ENCODE measurements at regions not wholly inside any gene's neighbourhood (a gene's known extent, or its start where the extent isn't known, plus 50 kb on each side); places are given as distances from the start of the nearest gene placed in this dataset.
"Not testable (repeated sequence)": the region's sequence is repeated elsewhere in the genome, so short reads cannot be mapped to it uniquely, and the experiment has no call there.

DNA sequence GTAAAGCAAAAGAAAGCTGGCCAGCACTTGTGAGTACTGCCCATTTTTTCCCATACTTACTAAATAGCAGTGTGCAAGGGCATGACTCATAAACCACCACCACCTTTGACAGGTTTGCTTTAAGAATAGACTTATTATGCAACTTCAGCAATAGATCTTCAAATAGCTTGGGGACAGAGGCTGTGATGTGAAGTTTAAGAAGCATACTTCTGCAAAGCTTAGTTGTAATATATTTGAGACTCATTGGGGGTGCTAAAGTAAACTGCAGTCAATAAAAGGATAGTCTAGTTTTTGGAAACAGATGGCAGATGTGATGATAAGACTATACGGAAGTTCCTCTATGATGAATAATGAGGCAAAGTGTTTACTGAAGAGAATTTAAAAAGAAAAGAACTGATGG is 210.0 kb downstream of the PLA2G4A start:
- no peak for DNase-seq (ENCODE audit: low spot score)

DNA sequence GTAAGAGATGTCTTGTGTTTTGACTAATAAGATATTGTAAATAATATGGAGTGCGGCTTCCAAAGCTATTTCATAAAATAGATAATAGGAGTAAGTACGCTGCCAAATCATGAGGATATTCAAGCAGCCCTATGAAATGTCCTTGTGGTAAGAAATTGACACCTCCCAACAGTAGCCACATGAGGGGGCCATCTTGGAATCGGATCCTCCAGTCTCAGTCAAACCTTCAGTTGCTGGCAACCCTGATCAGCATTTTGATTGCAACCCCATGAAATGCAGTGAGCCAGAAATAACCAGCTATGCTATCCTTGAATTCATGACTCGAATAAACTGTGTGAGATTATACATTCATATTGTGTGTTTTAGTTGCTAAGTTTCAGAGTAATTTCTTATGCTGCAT is 212.4 kb downstream of the PLA2G4A start:
- no peak for DNase-seq (ENCODE audit: low spot score)

DNA sequence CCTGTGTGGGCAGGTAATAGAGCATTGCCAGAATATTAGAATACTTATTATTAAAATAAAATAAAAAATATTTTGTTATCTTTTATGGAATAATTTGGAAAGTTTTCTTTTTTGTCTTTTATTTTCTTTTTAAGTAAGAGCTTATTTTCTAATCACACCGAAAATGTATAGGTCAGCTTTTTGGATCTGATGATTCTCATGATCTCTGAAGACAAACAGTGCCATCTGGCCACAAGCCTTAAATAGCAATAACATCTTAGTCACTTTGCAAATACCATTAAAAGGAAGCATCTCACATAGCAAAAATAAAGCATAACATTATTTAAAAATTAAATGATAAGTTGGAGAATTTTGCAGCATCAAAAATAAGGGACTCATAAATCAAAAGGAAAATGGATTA is 213.8 kb downstream of the PLA2G4A start:
- no peak for DNase-seq (ENCODE audit: low spot score)

DNA sequence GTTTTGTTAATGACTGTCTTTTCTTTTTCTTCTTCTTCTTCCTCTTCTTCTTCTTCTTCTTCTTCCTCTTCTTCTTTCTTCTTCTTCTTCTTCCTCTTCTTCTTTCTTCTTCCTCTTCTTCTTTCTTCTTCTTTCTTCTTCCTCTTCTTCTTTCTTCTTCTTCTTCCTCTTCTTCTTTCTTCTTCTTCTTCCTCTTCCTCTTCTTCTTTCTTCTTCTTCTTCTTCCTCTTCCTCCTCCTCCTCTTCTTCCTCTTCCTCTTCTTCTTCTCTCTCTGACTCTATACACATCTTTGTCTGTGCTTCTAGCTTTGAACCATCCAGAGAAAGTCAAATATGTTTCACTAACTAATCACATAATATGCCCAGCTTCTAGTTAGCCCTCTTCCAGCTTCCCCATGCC is 214.7 kb downstream of the PLA2G4A start:
- not testable (repeated sequence) for DNase-seq (ENCODE audit: low spot score)

DNA sequence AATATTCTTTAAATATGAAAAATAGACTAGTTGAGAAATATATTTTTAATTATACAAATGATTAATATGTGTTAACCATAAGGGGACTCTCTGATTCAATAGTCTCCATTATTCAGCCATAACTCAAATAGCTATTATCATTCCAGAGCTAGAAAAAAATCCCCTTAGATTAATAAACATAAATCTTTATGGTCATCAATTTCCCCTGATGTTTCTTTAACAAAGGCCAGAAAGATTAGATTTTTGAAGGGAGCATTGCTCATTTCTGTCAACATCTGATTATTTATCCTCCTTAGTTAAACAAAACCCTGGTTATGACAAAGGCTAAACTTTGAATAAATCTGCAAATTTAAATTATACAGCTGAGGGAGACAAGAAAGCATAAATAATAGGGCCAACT is 215.7 kb downstream of the PLA2G4A start:
- no peak for DNase-seq (ENCODE audit: low spot score)

DNA sequence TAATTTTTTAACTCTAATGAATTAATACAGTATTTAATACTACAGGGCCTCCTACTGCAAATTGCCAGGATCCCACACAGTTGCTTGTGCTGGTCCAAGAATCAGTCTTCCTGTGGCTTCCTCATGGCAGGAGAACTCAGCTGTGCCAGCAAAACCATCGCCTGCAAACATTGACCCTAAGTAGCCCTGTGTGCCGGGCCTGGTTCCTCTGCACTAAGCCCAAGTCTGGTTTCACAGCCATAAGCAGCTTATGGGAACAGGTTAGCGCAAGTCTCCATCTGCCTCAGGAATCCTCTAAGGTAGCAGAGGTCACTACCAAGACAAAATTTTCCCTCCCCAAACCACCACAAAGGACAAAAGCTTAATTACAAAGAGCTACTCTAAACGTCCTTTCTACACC is 216.6 kb downstream of the PLA2G4A start:
- DNase-seq (ENCODE audit: low spot score) = no peak

DNA sequence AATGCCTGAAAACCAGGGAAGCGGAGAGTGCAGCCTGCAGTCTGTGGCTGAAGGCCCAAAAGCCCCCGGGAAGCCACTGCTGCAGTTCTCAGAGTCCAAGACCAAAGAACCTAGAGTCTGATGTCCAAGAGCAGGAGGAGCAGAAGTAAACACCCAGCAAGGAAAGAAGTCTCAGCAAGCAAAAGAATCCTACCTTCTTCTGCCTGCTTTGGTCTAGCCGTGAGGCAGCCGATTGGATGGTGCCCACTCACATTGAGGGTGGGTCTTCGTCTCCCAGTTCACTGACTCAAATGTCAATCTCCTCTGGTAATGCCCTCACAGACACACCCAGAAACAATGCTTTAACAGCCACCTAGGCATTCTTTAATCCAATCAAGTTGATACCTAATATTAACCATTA is 217.5 kb downstream of the PLA2G4A start:
- DNase-seq (ENCODE audit: low spot score) = no peak

DNA sequence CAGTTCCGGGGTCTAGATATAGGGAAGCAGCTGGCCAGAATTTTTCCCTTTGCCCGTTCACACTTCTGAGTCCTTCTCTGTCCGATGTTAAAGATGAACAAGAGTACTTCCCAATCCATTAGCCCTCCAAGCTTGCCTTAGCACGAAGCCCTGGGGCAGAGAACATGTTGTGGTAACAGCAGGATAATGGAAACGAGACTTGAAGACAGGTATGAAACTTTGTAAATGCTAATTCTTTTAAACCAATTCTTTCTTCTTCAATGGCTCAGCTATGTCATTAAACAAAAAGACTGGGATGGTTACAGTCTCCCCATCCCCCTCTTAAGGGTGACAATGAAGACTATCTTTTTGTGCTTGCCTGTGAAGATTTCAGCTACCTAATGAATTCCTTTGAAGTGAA is 218.5 kb downstream of the PLA2G4A start:
- DNase-seq (ENCODE audit: low spot score) = no peak

DNA sequence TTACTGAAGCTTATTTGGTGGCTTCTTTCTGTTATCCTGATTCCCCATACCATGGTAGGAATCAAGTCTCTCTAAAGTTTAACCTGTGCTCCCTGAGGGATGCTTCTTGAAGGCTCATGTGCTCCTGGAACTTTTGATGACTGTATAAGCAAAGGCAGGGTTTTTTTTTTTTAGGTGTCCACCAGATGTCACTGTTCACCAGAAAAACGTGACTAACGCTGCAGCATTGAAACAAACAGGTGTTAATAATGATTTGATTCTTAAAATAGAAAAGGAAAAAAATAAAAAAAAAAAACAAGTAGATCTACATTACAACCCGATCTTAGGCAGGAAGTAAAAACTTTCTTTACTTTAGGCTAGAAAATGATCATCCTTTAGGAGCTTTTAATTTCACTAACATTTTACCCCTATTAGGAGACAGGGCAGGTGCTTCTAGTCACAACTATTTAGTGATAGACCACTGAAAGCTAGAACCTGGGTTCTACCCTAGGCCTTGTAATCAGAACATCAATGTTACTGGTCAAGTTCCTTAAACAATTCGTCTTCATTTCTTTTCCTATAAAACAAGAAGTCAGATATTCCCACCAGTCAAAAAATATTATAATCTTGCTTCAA is 223.0 kb downstream of the PLA2G4A start:
- no peak for DNase-seq (ENCODE audit: low spot score)

DNA sequence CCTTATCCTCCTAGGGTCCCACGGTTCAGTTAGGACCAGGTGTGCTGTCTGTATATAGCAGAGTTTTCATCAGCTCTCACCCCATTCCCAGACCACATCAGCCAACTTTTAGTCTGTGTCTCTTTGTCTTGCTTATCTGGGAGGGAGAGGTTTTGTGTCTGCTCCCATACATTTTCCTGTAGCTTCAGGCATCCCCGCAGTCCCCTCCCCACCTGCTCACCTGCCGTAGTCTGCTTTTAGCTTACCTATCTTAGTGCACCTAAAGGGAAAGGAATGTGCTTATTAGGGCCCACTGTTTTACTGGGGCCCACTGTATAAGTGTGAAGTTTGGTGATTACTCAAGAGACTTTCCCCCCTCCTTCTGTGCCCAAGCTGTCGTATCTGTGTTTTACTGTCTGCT is 225.1 kb downstream of the PLA2G4A start:
- no peak for DNase-seq (ENCODE audit: low spot score)

DNA sequence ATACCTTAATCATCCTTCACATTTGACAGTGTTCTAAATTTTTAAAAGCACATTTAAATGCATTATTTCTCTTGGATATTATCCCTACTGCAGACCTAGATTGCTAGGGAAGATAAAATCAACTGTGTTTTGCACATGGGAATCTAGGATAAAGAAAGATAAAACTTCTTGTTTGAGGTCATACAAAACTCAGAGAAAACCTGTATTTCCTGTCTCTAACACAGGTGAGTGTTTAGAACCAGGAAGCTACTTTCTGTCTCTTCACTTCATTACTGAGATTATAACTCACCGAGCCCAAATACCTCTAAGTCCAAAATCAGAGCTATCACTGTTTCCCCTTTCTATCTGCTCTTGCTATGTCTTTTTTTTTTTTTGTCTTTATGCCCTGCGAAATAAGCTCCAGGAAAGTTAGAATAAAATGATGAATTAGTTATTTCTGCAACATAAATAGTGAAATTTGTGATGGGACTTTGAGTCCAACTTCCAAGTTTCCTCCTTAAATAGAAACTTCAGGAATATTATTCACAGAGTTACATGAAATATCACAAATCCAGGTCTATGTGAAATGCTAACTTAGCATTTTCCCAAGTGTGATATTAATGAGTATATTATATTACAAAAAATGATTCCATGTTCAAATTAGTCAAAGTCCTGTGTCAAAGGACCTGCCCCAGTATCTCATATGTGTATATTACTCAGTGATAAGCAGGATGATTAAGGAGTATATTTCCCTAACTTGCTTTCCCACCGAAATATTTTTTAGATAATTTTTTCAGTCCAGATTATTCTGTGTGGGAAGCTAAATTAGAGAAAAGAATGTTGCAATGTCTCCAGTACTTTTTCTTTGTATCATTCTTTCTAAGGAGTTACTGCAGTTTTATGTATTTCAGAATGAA is 226.4 kb downstream of the PLA2G4A start:
- no peak for DNase-seq (ENCODE audit: low spot score)

DNA sequence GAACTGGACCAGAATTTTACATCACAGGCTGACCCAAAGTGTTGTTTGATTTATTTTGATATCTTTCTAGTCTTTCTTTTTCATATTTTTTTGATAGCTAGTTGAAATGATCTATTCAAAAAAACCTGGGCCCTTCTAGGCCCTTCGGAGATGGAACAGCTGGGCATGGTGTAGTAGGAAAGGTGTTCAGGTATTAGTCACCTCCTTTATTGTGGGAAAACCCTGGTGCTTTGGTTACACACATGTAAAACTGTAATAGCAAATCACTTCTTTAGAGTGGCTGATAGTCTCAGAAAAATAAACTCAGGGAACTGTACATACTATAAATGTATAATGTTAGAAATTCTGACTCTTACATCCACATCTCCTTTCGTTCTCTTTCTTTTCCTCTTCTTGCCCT is 234.5 kb downstream of the PLA2G4A start:
- DNase-seq (ENCODE audit: low spot score) = no peak

DNA sequence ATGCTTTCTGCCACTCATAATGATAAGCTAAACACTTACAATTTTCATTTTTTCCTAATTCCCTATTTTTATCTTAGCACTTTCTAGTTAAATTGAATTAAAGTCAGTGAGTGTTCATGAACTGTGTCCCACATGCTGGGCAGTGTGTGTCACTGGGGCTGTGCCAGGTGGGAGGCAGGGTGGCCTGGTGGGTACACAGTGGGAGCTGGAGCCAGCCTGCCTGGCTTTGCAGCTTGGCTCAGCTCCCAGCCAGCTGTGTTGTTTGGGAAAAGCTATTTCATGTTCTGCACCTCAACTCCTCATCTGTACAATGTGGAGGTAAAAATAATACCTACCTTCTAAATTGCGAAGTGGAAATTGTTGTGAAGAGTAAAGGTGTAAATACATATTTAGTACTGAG is 238.4 kb downstream of the PLA2G4A start:
- DNase-seq (ENCODE audit: low spot score) = no peak

DNA sequence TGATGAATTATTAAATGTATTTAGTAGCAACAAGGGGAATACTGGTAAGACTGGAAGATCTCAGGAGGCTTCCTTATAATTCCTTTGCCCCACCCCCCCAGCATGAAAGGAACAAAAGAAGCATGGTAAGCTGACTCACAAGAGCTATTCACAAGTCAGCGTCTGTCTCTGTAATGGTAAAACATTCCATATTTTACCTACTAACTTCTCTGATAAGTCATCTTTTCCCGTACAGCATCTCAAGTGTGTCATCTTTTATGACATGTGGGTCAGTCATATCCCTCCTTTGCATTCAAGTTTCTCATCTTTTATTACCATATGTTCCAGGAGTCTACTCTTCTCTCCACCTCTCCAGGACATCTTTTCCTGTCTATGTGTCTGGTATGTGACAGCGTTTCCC is 241.3 kb downstream of the PLA2G4A start:
- DNase-seq (ENCODE audit: low spot score) = no peak

DNA sequence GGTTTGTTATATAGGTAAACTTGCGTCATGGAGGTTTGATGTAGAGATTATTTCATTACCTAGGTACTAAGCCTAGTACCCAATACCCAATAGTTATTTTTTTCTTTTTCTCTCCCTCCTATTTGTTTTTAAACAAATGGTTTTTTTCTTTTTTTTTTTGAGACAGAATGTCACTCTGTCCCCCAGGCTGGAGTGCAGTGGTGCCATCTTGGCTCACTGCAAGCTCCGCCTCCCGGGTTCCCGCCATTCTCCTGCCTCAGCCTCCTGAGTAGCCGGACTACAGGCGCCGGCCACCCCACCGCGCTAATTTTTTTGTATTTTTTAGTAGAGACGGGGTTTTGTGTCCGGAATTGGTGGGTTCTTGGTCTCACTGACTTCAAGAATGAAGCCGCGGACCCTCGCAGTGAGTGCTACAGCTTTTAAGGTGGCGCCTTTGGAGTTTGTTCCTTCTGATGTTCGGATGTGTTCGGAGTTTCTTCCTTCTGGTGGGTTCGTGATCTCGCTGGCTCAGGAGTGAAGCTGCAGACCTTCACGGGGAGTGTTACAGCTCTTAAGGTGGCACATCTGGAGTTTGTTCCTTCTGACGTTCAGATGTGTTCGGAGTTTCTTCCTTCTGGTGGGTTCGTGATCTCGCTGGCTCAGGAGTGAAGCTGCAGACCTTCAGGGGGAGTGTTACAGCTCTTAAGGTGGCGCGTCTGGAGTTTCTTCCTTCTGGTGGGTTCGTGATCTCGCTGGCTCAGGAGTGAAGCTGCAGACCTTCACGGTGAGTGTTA is 243.7 kb downstream of the PLA2G4A start:
- not testable (repeated sequence) for DNase-seq (ENCODE audit: low spot score)

DNA sequence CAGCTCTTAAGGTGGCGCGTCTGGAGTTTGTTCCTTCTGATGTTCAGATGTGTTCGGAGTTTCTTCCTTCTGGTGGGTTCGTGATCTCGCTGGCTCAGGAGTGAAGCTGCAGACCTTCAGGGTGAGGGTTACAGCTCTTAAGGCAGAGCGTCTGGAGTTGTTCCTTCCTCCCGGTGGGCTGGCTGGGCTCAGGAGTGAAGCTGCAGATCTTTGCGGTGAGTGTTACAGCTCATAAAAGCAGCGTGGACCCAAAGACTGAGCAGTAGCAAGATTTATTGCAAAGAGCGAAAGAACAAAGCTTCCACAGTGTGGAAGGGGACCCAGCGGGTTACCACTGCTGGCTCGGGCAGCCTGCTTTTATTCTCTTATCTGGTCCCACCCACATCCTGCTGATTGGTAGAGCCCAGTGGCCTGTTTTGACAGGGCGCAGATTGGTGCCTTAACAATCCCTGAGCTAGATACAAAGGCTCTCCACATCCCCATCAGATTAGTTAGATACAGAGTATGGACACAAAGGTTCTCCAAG is 244.3 kb downstream of the PLA2G4A start:
- DNase-seq (ENCODE audit: low spot score) = not testable (repeated sequence)

DNA sequence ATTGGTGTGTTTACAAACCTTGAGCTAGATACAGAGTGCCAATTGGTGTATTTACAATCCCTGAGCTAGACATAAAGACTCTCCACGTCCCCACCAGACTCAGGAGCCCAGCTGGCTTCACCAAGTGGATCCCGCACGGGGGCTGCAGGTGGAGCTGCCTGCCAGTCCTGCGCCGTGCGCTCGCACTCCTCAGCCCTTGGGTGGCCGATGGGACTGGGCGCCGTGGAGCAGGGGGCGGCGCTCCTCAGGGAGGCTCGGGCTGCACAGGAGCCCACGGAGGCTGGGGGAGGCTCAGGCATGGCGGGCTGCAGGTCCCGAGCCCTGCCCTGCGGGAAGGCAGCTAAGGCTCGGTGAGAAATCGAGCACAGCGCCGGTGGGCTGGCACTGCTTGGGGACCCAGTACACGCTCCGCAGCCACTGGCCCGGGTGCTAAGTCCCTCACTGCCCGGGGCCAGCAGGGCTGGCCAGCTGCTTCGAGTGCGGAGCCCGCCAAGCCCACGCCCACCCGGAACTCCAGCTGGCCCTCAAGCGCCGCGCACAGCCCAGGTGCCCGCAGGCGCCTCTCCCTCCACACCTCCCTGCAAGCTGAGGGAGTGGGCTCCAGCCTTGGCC is 245.0 kb downstream of the PLA2G4A start:
- not testable (repeated sequence) for DNase-seq (ENCODE audit: low spot score)

DNA sequence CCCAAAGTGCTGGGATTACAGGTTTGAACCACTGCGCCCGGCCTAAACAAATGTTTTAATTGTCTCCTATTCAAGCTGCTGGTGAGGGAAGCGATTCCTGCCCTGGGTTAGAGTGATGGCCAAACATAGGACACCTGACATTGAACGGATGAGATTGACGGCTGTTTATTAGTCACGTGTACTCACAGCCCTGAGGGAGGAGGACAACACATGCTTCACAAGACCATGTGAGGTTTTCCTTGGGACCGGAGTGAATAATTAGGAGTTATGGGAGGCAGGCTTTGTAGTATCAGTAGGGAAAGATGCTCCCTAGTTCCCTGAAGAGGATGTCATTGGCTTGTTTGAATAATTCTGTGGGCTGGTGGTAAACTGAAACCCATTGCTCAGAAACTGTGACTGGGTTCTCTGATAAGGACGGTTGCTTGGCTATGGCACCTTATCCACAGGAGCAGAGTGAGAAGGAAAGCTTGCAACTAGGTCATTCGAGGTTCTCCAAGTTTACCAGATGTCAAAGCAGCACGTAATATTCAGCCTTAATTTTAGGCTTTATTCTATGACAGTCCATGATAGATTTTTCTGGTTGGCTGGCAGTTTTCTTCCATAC is 245.8 kb downstream of the PLA2G4A start:
- DNase-seq (ENCODE audit: low spot score) = no peak

DNA sequence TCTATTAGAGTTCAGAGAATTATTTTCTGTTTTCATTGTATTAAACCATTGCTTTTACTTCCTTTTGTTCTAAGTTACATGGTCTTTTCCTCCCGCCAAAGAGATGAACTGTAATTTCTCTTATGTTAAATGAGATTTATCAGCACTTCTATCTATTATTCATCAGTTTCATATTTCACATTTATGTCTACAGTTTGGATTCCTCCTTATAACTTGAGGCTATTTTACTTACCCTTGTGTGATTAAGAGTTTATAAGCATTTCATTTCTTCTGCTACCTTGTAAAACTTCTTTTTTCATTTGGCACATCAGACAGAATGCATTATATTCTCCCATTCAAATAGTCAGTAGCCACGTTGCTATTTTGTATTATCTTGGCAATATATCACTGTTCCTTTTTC is 248.2 kb downstream of the PLA2G4A start:
- DNase-seq (ENCODE audit: low spot score) = no peak

DNA sequence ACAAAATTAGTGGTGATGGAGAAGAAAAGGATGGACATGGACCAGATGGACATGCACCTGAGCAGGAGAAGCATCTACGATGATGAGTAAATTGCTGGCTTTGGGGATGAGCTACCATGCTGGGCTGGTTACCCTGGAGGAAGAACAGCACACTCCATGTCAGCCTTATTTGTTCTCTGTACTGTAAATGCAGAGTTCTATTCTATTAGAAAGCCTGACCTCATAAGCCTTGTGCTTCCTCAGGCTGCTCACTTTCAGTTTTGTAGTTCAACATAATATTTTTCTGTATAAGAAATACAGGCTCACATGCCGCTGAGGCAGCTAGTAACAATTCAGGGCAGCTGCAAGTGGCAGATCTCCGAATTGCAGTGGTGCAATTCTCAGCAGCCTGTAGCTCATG is 249.6 kb downstream of the PLA2G4A start:
- DNase-seq (ENCODE audit: low spot score) = no peak

DNA sequence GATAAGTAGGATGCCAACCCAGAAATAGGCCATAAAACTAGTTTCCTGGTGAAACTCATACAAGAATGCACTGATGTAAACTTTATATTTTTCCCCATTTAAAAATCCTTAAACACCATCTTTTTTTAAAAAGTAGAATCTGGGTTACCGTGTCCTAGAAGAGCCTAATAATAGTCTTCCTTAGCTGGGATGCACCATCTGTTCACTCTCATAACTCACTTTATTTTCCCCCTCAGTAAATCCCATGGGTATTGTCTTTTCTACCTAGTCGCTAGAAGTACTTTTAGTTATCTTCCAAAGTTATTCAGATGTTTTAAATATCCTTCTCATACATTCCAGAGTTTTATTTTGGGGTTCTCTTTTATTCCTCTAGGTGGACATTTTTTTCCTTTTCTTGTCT is 250.2 kb downstream of the PLA2G4A start:
- DNase-seq (ENCODE audit: low spot score) = no peak

All from mesenteric fat pad (tissue), 1 donor.